22Rv1 (cell line): ENCODE measurements at regions not wholly inside any gene's neighbourhood (a gene's known extent, or its start where the extent isn't known, plus 50 kb on each side); places are given as distances from the start of the nearest gene placed in this dataset.

Source experiments
- CTCF ChIP-seq: fragments of 450-650 bp; IDR thresholded peaks from 2 replicates; pipeline ENCODE4 v1.5.1; 2017; ENCODE audit warnings: mild to moderate bottlenecking
- ZFX ChIP-seq: fragments of 450-650 bp; IDR thresholded peaks from 2 replicates; pipeline ENCODE4 v1.6.1; 2017; ENCODE audit warnings: antibody characterized with exemption, borderline replicate concordance

- TF ChIP-seq CTCF (no peak), ZFX (no peak)
Observed at GRCh38 chr10:47144525-47144924, 155.5 kb upstream of the GDF10 start.
